Suprapubic skin (tissue), 4 donors: ENCODE measurements at regions not wholly inside any gene's neighbourhood (a gene's known extent, or its start where the extent isn't known, plus 50 kb on each side); places are given as distances from the start of the nearest gene placed in this dataset.

Experiments
- DNase-seq, 2 donors: peaks; one replicate each; pipeline ENCODE4 v3.0.0-alpha.2; 2019; ENCODE audit warnings: low spot score in 2 of 2
- H3K27ac ChIP-seq: fragments of 200-600 bp; sonication (generic); one replicate; pipeline ENCODE4 v1.5.1; 2019
- H3K27me3 ChIP-seq: fragments of 200-600 bp; sonication (generic); one replicate; pipeline ENCODE4 v1.5.1; 2019
- H3K36me3 ChIP-seq: fragments of 200-600 bp; sonication (generic); one replicate; pipeline ENCODE4 v1.5.1; 2019
- H3K4me1 ChIP-seq: fragments of 200-600 bp; sonication (generic); one replicate; pipeline ENCODE4 v1.5.1; 2019
- H3K4me3 ChIP-seq: fragments of 200-600 bp; sonication (generic); one replicate; pipeline ENCODE4 v1.5.1; 2019; ENCODE audit warnings: mild to moderate bottlenecking
- H3K9me3 ChIP-seq: fragments of 200-600 bp; sonication (generic); one replicate; pipeline ENCODE4 v1.5.1; 2019
- CTCF ChIP-seq, 2 donors: fragments of 200-600 bp in 1 of 2; fragments of 450-650 bp in 1 of 2; sonication (generic) in 1 of 2; IDR thresholded peaks; one replicate each; pipeline ENCODE4 v1.5.1; 2016 to 2019; ENCODE audit warnings: antibody characterized with exemption in 2 of 2, mild to moderate bottlenecking in 1 of 2, moderate library complexity in 1 of 2
- EP300 ChIP-seq: sonication (generic); formaldehyde crosslinking; IDR thresholded peaks from one replicate; pipeline ENCODE4 v1.6.1; 2017; ENCODE audit warnings: antibody characterized with exemption
- POLR2A ChIP-seq, 2 donors: fragments of 450-650 bp; IDR thresholded peaks; one replicate each; pipeline ENCODE4 v1.6.1; 2017; ENCODE audit warnings: antibody characterized with exemption in 2 of 2, mild to moderate bottlenecking in 2 of 2, moderate library complexity in 2 of 2
- POLR2AphosphoS5 ChIP-seq, 3 donors: sonication (generic); formaldehyde crosslinking; IDR thresholded peaks; one replicate each; pipeline ENCODE4 v1.6.1; 2017; ENCODE audit warnings: antibody characterized with exemption in 3 of 3
- WGBS: methylation state at CpG from one replicate; pipeline ENCODE4 v1.1.5; 2018; 5-methylcytosine and 5-hydroxymethylcytosine counted together

GRCh38 chr20:51335329-51335841 is 207.1 kb downstream of the NFATC2 start:
- DNase-seq, result no peak
- no peaks in the 10 kb centered on the region for H3K9me3 ChIP-seq
- TF ChIP-seq EP300, result no peak
- no peak for TF ChIP-seq POLR2AphosphoS5 (IDR thresholded peaks at IDR 0.05)
- no peak for TF ChIP-seq POLR2A (IDR thresholded peaks at IDR 0.05)
- TF ChIP-seq CTCF (IDR thresholded peaks at IDR 0.05), result no peak
- no peak overlapping the region for H3K4me3 ChIP-seq
- WGBS, result 59% methylated on average over 8 of the region's 8 CpGs
- H3K4me1 ChIP-seq, result no peaks in the 10 kb centered on the region
- no peaks in the 10 kb centered on the region for H3K36me3 ChIP-seq
- no peaks in the 10 kb centered on the region for H3K27me3 ChIP-seq
- H3K27ac ChIP-seq, result no peak overlapping the region

- Histone ChIP-seq H3K4me1 (no peaks in the 10 kb centered on the region), H3K9me3 (no peaks in the 10 kb centered on the region), H3K36me3 (no peaks in the 10 kb centered on the region), H3K27me3 (no peaks in the 10 kb centered on the region), H3K4me3 (no peak overlapping the region), H3K27ac (no peak overlapping the region)
- 92% methylated on average over 8 of the region's 9 CpGs for WGBS
- TF ChIP-seq POLR2AphosphoS5 (IDR thresholded peaks at IDR 0.05) (no peak), CTCF (IDR thresholded peaks at IDR 0.05) (no peak), POLR2A (IDR thresholded peaks at IDR 0.05) (no peak)
- no peak for DNase-seq
Measured at GRCh38 chr20:51334609-51335008, 207.9 kb downstream of the NFATC2 start.

GRCh38 chr20:51333971-51334370 is 208.5 kb downstream of the NFATC2 start:
- H3K4me1 ChIP-seq, result no peaks in the 10 kb centered on the region
- TF ChIP-seq POLR2AphosphoS5 (IDR thresholded peaks at IDR 0.05) (no peak), POLR2A (IDR thresholded peaks at IDR 0.05) (no peak), EP300 (no peak), CTCF (IDR thresholded peaks at IDR 0.05) (no peak)

GRCh38 chr20:51333446-51333845 is 209.1 kb downstream of the NFATC2 start:
- WGBS, result 83% methylated on average over 3 of the region's 3 CpGs
- TF ChIP-seq POLR2AphosphoS5 (IDR thresholded peaks at IDR 0.05), result no peak
- TF ChIP-seq EP300, result no peak
- TF ChIP-seq POLR2A (IDR thresholded peaks at IDR 0.05), result no peak
- no peak for TF ChIP-seq CTCF (IDR thresholded peaks at IDR 0.05)
- no peaks in the 10 kb centered on the region for H3K36me3 ChIP-seq
- no peaks in the 10 kb centered on the region for H3K4me1 ChIP-seq
- no peak overlapping the region for H3K27ac ChIP-seq
- no peak for DNase-seq
- H3K9me3 ChIP-seq, result no peaks in the 10 kb centered on the region
- no peaks in the 10 kb centered on the region for H3K27me3 ChIP-seq
- no peak overlapping the region for H3K4me3 ChIP-seq

More at GRCh38 chr20:51333971-51334370, 208.5 kb downstream of the NFATC2 start:
- Histone ChIP-seq H3K4me3 (no peak overlapping the region), H3K27ac (no peak overlapping the region), H3K36me3 (no peaks in the 10 kb centered on the region), H3K27me3 (no peaks in the 10 kb centered on the region), H3K9me3 (no peaks in the 10 kb centered on the region)
- DNase-seq, result no peak
- 97% methylated on average over 13 of the region's 14 CpGs for WGBS

GRCh38 chr20:51331481-51331880 is 211.0 kb downstream of the NFATC2 start:
- Histone ChIP-seq H3K27me3 (no peaks in the 10 kb centered on the region), H3K9me3 (no peaks in the 10 kb centered on the region), H3K36me3 (no peaks in the 10 kb centered on the region), H3K4me1 (no peaks in the 10 kb centered on the region), H3K27ac (no peak overlapping the region), H3K4me3 (no peak overlapping the region)
- TF ChIP-seq EP300 (no peak), CTCF (IDR thresholded peaks at IDR 0.05) (no peak)
- DNase-seq, result no peak
- WGBS, result 72% methylated on average over 15 of the region's 19 CpGs
